Ectodermal cell (in vitro differentiated cells): ENCODE measurements at regions not wholly inside any gene's neighbourhood (a gene's known extent, or its start where the extent isn't known, plus 50 kb on each side); places are given as distances from the start of the nearest gene placed in this dataset.

ENCODE experiments used
- H3K27ac ChIP-seq: 2 replicates; pipeline ENCODE4 v1.7.0; 2013; ENCODE audit warnings: mild to moderate bottlenecking, low read depth, low read length; ENCODE audit not compliant: insufficient read depth, poor library complexity, severe bottlenecking
- H3K27me3 ChIP-seq: 2 replicates; pipeline ENCODE4 v1.7.0; 2013; ENCODE audit warnings: mild to moderate bottlenecking, low read length; ENCODE audit not compliant: insufficient read depth, control insufficient read depth, poor library complexity, severe bottlenecking
- H3K36me3 ChIP-seq: one replicate; pipeline ENCODE4 v1.7.0; 2013; ENCODE audit warnings: low read length; ENCODE audit not compliant: control insufficient read depth, insufficient read depth
- H3K4me1 ChIP-seq: one replicate; pipeline ENCODE4 v1.7.0; 2013; ENCODE audit warnings: low read length; ENCODE audit not compliant: control insufficient read depth, insufficient read depth
- H3K4me3 ChIP-seq: 2 replicates; pipeline ENCODE4 v1.7.0; 2013; ENCODE audit warnings: low read depth, low read length, control low read depth; ENCODE audit not compliant: insufficient read depth
- H3K9me3 ChIP-seq: 2 replicates; pipeline ENCODE4 v1.7.0; 2013; ENCODE audit warnings: mild to moderate bottlenecking, low read length, moderate library complexity; ENCODE audit not compliant: control insufficient read depth
- WGBS, 2 experiments: methylation state at CpG; one replicate each; pipeline ENCODE4 v1.1.7; 2013; ENCODE audit warnings: missing lambda C conversion rate in 2 of 2; 5-methylcytosine and 5-hydroxymethylcytosine counted together

GRCh38 chr16:17947637-17948036 is 388.9 kb downstream of the NPIPA8 start:
- Histone ChIP-seq H3K36me3 (no peaks in the 10 kb centered on the region), H3K9me3 (no peaks in the 10 kb centered on the region), H3K4me3 (no peak overlapping the region), H3K27me3 (no peaks in the 10 kb centered on the region), H3K4me1 (no peaks in the 10 kb centered on the region), H3K27ac (no peak overlapping the region)
- WGBS, 2 experiments = 93 to 95% methylated on average over 3 of the region's 3 CpGs

- Histone ChIP-seq H3K27me3 (no peaks in the 10 kb centered on the region), H3K27ac (no peak overlapping the region), H3K4me1 (no peaks in the 10 kb centered on the region), H3K9me3 (no peaks in the 10 kb centered on the region), H3K36me3 (no peaks in the 10 kb centered on the region), H3K4me3 (no peak overlapping the region)
- WGBS, 2 experiments = 88 to 100% methylated on average over 1 of the region's 1 CpG
Observed at GRCh38 chr16:17947165-17947564, 389.4 kb downstream of the NPIPA8 start.

- no peak overlapping the region for H3K27ac ChIP-seq
- H3K9me3 ChIP-seq = no peaks in the 10 kb centered on the region
- peaks cover 9% of the 10 kb centered on the region for H3K4me1 ChIP-seq
- H3K27me3 ChIP-seq = no peaks in the 10 kb centered on the region
- no peaks in the 10 kb centered on the region for H3K36me3 ChIP-seq
- 93 to 96% methylated on average over 3 to 4 of the region's 5 CpGs for WGBS, 2 experiments
- no peak overlapping the region for H3K4me3 ChIP-seq
Observed at GRCh38 chr16:17945080-17945601, 391.4 kb downstream of the NPIPA8 start.

- Histone ChIP-seq H3K27me3 (no peaks in the 10 kb centered on the region), H3K9me3 (no peaks in the 10 kb centered on the region), H3K36me3 (no peaks in the 10 kb centered on the region), H3K4me3 (no peak overlapping the region), H3K4me1 (peaks cover 9% of the 10 kb centered on the region), H3K27ac (no peak overlapping the region)
- 90 to 91% methylated on average over 2 of the region's 2 CpGs for WGBS, 2 experiments
Observed at GRCh38 chr16:17944345-17944744, 392.2 kb downstream of the NPIPA8 start.

GRCh38 chr16:17942067-17942466 is 394.5 kb downstream of the NPIPA8 start:
- H3K27ac ChIP-seq = no peak overlapping the region
- 96 to 97% methylated on average over 12 of the region's 12 CpGs for WGBS, 2 experiments
- H3K27me3 ChIP-seq = no peaks in the 10 kb centered on the region
- no peaks in the 10 kb centered on the region for H3K36me3 ChIP-seq
- no peaks in the 10 kb centered on the region for H3K9me3 ChIP-seq
- peaks cover 12% of the 10 kb centered on the region for H3K4me1 ChIP-seq
- no peak overlapping the region for H3K4me3 ChIP-seq

- no peaks in the 10 kb centered on the region for H3K9me3 ChIP-seq
- peak overlapping the region; percentile 50 for H3K27ac ChIP-seq
- no peak overlapping the region for H3K4me3 ChIP-seq
- H3K27me3 ChIP-seq = no peaks in the 10 kb centered on the region
- peaks cover 12% of the 10 kb centered on the region for H3K4me1 ChIP-seq
- 61 to 68% methylated on average over 8 of the region's 8 CpGs for WGBS, 2 experiments
- no peaks in the 10 kb centered on the region for H3K36me3 ChIP-seq
Observed at GRCh38 chr16:17940584-17941364, 395.8 kb downstream of the NPIPA8 start.

- Histone ChIP-seq H3K4me3 (no peak overlapping the region), H3K27me3 (no peaks in the 10 kb centered on the region), H3K4me1 (peaks cover 12% of the 10 kb centered on the region), H3K27ac (no peak overlapping the region), H3K36me3 (no peaks in the 10 kb centered on the region), H3K9me3 (no peaks in the 10 kb centered on the region)
- 88 to 95% methylated on average over 4 of the region's 4 CpGs for WGBS, 2 experiments
Observed at GRCh38 chr16:17939723-17940122, 396.8 kb downstream of the NPIPA8 start.

- H3K9me3 ChIP-seq = no peaks in the 10 kb centered on the region
- H3K27ac ChIP-seq = no peak overlapping the region
- H3K27me3 ChIP-seq = no peaks in the 10 kb centered on the region
- no peak overlapping the region for H3K4me3 ChIP-seq
- H3K4me1 ChIP-seq = peaks cover 12% of the 10 kb centered on the region
- H3K36me3 ChIP-seq = no peaks in the 10 kb centered on the region
- 80 to 96% methylated on average over 2 of the region's 2 CpGs for WGBS, 2 experiments
Observed at GRCh38 chr16:17939122-17939536, 397.4 kb downstream of the NPIPA8 start.

GRCh38 chr16:17938546-17938945 is 398.0 kb downstream of the NPIPA8 start:
- H3K36me3 ChIP-seq = no peaks in the 10 kb centered on the region
- H3K27ac ChIP-seq = no peak overlapping the region
- no peaks in the 10 kb centered on the region for H3K27me3 ChIP-seq
- H3K9me3 ChIP-seq = no peaks in the 10 kb centered on the region
- H3K4me1 ChIP-seq = peaks cover 12% of the 10 kb centered on the region
- no peak overlapping the region for H3K4me3 ChIP-seq
- WGBS, 2 experiments = 92 to 100% methylated on average over 1 of the region's 3 CpGs

GRCh38 chr16:17936766-17937402 is 399.7 kb downstream of the NPIPA8 start:
- Histone ChIP-seq H3K9me3 (no peaks in the 10 kb centered on the region), H3K27me3 (no peaks in the 10 kb centered on the region), H3K4me1 (peaks cover 12% of the 10 kb centered on the region), H3K36me3 (no peaks in the 10 kb centered on the region), H3K27ac (no peak overlapping the region), H3K4me3 (no peak overlapping the region)
- 94 to 97% methylated on average over 6 of the region's 6 CpGs for WGBS, 2 experiments
